Thymus (tissue), 11 donors: ENCODE measurements at regions not wholly inside any gene's neighbourhood (a gene's known extent, or its start where the extent isn't known, plus 50 kb on each side); places are given as distances from the start of the nearest gene placed in this dataset.

Source experiments
- DNase-seq, 9 donors: peaks; one replicate each; pipeline ENCODE4 v3.0.0-alpha.2; 2013; ENCODE audit warnings: low spot score in 9 of 9, low read depth in 6 of 9, missing footprints in 1 of 9
- H3K27ac ChIP-seq, 2 donors: one replicate each; pipeline ENCODE4 v1.5.1; 2013; ENCODE audit warnings: control low read depth in 1 of 2, low read depth in 1 of 2, low read length in 1 of 2, mild to moderate bottlenecking in 1 of 2, moderate library complexity in 1 of 2
- H3K27me3 ChIP-seq, 2 donors: one replicate each; pipeline ENCODE4 v1.5.1; 2013; ENCODE audit warnings: low read length in 1 of 2; ENCODE audit not compliant: control insufficient read depth in 2 of 2, insufficient read depth in 1 of 2
- H3K36me3 ChIP-seq, 2 donors: one replicate each; pipeline ENCODE4 v1.5.1; 2013; ENCODE audit warnings: low read length in 1 of 2, mild to moderate bottlenecking in 1 of 2, moderate library complexity in 1 of 2; ENCODE audit not compliant: control insufficient read depth in 2 of 2, insufficient read depth in 2 of 2
- H3K4me1 ChIP-seq, 2 donors: one replicate each; pipeline ENCODE4 v1.5.1; 2013; ENCODE audit warnings: low read length in 2 of 2; ENCODE audit not compliant: control insufficient read depth in 2 of 2, insufficient read depth in 2 of 2
- H3K4me3 ChIP-seq, 2 donors: one replicate each; pipeline ENCODE4 v1.5.1; 2013; ENCODE audit warnings: low read length in 2 of 2, control low read depth in 1 of 2, mild to moderate bottlenecking in 1 of 2
- H3K9me3 ChIP-seq, 2 donors: one replicate each; pipeline ENCODE4 v1.5.1; 2013; ENCODE audit warnings: low read length in 1 of 2, mild to moderate bottlenecking in 1 of 2; ENCODE audit not compliant: control insufficient read depth in 2 of 2, insufficient read depth in 1 of 2
- WGBS: extraction: QIAGEN DNeasy Blood & Tissue Kit; methylation state at CpG from one replicate; pipeline ENCODE4 v1.1.7; 2013; 5-methylcytosine and 5-hydroxymethylcytosine counted together
- donor health status: healthy.

GRCh38 chr22:49638001-49638400 is 189.7 kb downstream of the BRD1 start:
- no peaks in the 10 kb centered on the region for H3K27me3 ChIP-seq
- H3K9me3 ChIP-seq, result no peaks in the 10 kb centered on the region
- no peak for DNase-seq
- no peaks in the 10 kb centered on the region for H3K4me1 ChIP-seq
- H3K36me3 ChIP-seq, result peaks cover 0 to 12% of the 10 kb centered on the region in 2 donors
- H3K4me3 ChIP-seq, result no peak overlapping the region
- no peak overlapping the region for H3K27ac ChIP-seq
- WGBS, result 97% methylated on average over 17 of the region's 17 CpGs

- Histone ChIP-seq H3K4me1 (no peaks in the 10 kb centered on the region), H3K27ac (no peak overlapping the region), H3K4me3 (no peak overlapping the region), H3K36me3 (peaks cover 0 to 11% of the 10 kb centered on the region in 2 donors), H3K27me3 (no peaks in the 10 kb centered on the region), H3K9me3 (no peaks in the 10 kb centered on the region)
- DNase-seq, result no peak
- 97% methylated on average over 28 of the region's 28 CpGs for WGBS
Observed at GRCh38 chr22:49637255-49637760, 190.4 kb downstream of the BRD1 start.

DNA sequence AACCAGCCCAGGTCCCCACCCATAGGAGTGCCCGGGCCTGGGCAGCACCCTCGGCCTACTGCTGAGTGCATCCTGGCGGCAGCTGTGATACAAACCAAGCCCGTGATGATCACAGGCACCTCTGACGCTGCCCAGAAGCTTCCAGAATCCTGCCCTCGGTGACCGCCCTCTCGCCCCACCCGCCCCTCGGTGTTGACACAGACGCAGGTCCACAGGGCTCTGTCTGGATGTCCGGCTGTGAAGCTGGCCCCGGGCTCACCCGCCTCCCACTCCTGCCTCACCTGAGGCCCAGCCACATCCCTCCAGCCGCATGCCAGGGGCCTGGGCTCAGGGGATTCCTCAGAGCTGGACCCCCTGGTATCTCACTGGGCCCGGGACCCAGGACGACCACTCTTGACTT is 191.0 kb downstream of the BRD1 start:
- no peaks in the 10 kb centered on the region for H3K27me3 ChIP-seq
- H3K4me1 ChIP-seq, result no peaks in the 10 kb centered on the region
- H3K4me3 ChIP-seq, result no peak overlapping the region
- no peaks in the 10 kb centered on the region for H3K9me3 ChIP-seq
- H3K27ac ChIP-seq, result no peak overlapping the region
- peaks cover 0 to 11% of the 10 kb centered on the region in 2 donors for H3K36me3 ChIP-seq
- DNase-seq, result no peak
- WGBS, result 97% methylated on average over 17 of the region's 17 CpGs

DNA sequence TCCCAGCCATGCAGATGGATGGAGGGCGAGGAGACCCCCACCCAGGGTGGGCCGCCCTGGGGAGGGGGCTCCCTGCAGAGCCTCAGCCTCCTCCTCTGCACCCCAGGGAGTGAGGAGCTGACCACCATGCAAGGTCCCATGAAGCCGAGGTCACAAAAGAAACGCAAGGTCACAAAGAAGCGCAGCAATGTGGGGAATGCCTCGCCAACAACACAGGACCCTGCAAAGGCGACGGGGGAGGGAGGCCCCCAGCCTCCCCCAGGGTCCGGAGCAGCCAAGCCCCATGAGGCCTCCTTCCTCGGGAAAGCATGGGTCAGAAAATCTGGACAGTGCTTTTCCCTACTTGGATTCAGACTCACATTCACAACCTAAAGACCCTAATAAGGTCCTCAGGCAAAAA is 191.5 kb downstream of the BRD1 start:
- 99% methylated on average over 10 of the region's 10 CpGs for WGBS
- H3K36me3 ChIP-seq, result peaks cover 0 to 9% of the 10 kb centered on the region in 2 donors
- DNase-seq, result no peak

GRCh38 chr22:49634006-49634772 is 193.5 kb downstream of the BRD1 start:
- peaks cover 0 to 9% of the 10 kb centered on the region in 2 donors for H3K36me3 ChIP-seq
- no peak overlapping the region for H3K4me3 ChIP-seq
- H3K4me1 ChIP-seq, result no peaks in the 10 kb centered on the region
- no peaks in the 10 kb centered on the region for H3K9me3 ChIP-seq
- no peak overlapping the region for H3K27ac ChIP-seq
- no peaks in the 10 kb centered on the region for H3K27me3 ChIP-seq
- 96% methylated on average over 22 of the region's 22 CpGs for WGBS
- DNase-seq, result no peak

More for the DNA sequence above, 191.5 kb downstream of the BRD1 start:
- Histone ChIP-seq H3K27ac (no peak overlapping the region), H3K9me3 (no peaks in the 10 kb centered on the region), H3K4me3 (no peak overlapping the region), H3K27me3 (no peaks in the 10 kb centered on the region), H3K4me1 (no peaks in the 10 kb centered on the region)

DNA sequence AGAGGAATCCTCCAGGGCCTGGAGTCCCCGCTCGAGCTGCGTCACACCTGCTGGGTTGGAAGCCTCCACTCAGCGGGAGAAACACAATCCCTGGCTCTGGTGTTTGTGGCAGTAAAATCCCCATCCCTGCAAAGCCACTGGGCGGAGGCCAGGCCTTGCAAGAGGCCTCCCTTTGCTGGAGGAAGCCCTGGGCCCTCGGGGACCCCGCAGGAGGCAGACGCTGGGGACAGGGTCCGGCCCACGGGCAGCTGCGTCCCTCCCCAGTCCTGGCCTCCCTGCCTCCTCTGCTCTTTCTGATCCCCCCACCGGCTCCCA is 194.7 kb downstream of the BRD1 start:
- H3K27me3 ChIP-seq, result no peaks in the 10 kb centered on the region
- H3K9me3 ChIP-seq, result no peaks in the 10 kb centered on the region
- DNase-seq, result peak in 1 of 9 donors; percentile 2
- WGBS, result 85% methylated on average over 12 of the region's 12 CpGs
- H3K4me3 ChIP-seq, result no peak overlapping the region
- H3K4me1 ChIP-seq, result no peaks in the 10 kb centered on the region
- peaks cover 0 to 12% of the 10 kb centered on the region in 2 donors for H3K36me3 ChIP-seq
- peak overlapping the region in 1 of 2 donors; percentile 32 for H3K27ac ChIP-seq

- DNase-seq, result peak in 6 of 9 donors; percentile 4 to 53 (median 26)
- no peak overlapping the region for H3K4me3 ChIP-seq
- H3K4me1 ChIP-seq, result no peaks in the 10 kb centered on the region
- 77% methylated on average over 51 of the region's 51 CpGs for WGBS
- no peaks in the 10 kb centered on the region for H3K27me3 ChIP-seq
- H3K9me3 ChIP-seq, result no peaks in the 10 kb centered on the region
- H3K36me3 ChIP-seq, result peaks cover 0 to 12% of the 10 kb centered on the region in 2 donors
- peak overlapping the region in 1 of 2 donors; percentile 32 for H3K27ac ChIP-seq
Observed at GRCh38 chr22:49632199-49633009, 195.3 kb downstream of the BRD1 start.

- Histone ChIP-seq H3K36me3 (peaks cover 0 to 18% of the 10 kb centered on the region in 2 donors), H3K9me3 (no peaks in the 10 kb centered on the region), H3K27ac (no peak overlapping the region), H3K4me3 (no peak overlapping the region), H3K4me1 (no peaks in the 10 kb centered on the region), H3K27me3 (no peaks in the 10 kb centered on the region)
- DNase-seq, result no peak
- 95% methylated on average over 17 of the region's 17 CpGs for WGBS
Observed at GRCh38 chr22:49630448-49630946, 197.2 kb downstream of the BRD1 start.
